K562 (cell line): ENCODE measurements at regions not wholly inside any gene's neighbourhood (a gene's known extent, or its start where the extent isn't known, plus 50 kb on each side); places are given as distances from the start of the nearest gene placed in this dataset.

Experiments
- ATAC-seq: fragments of 200-7000 bp; cut with Tn5 transposase; 3 replicates; pipeline ENCODE4 v1.9.1; 2020; ENCODE audit warnings: moderate library complexity
- BruUV-seq: library from RNA; stranded (reverse); fragments of 400-500 nt; replicated peaks from 2 replicates; lab custom pipeline; 2021; lab: Mats Ljungman, UMichigan
- CTCF ChIA-PET: fragments of 300-600 bp; formaldehyde crosslinking; extraction: SDS; loops from one replicate; lab custom pipeline; 2021; ENCODE audit warnings: low intra/inter-chr PET ratio; lab: Yijun Ruan, JAX
- POLR2A ChIA-PET: fragments of 300-600, 350-650 bp; sonication (Branson Sonifier 250); formaldehyde crosslinking; extraction: SDS; loops from one replicate; lab custom pipeline; 2021; ENCODE audit warnings: antibody characterized with exemption, inconsistent platforms; lab: Yijun Ruan, JAX
- DNase-seq, 4 experiments: peaks; one replicate each; pipeline versions ENCODE4 v3.0.0 to v3.0.0-alpha.2; 2011 to 2018; ENCODE audit warnings: low spot score in 3 of 4, mixed read lengths in 3 of 4; ENCODE audit errors: extremely low read depth in 1 of 4
- FAIRE-seq: peaks from 2 replicates; lab custom pipeline; 2011; peaks lifted over from hg19 to GRCh38; lab: Jason Lieb, UNC
- H2AFZ ChIP-seq: 2 replicates; pipeline ENCODE4 v1.6.0; 2011; ENCODE audit warnings: low read depth, low read length, control low read depth, inconsistent platforms
- H3K27ac ChIP-seq: fragments of 200-600 bp; 3 replicates; pipeline ENCODE4 v1.8.0; 2011; ENCODE audit warnings: low read depth, mild to moderate bottlenecking, control low read depth, inconsistent platforms, low read length, moderate library complexity, mixed read lengths; ENCODE audit errors: extremely low read depth
- H3K27me3 ChIP-seq, 2 experiments: fragments of 300-600 bp in 1 of 2; 2 replicates in 1 of 2; 3 replicates in 1 of 2; pipeline versions ENCODE4 v1.6.0 to v1.8.0; 2011; ENCODE audit warnings: inconsistent platforms in 2 of 2, low read length in 2 of 2, mild to moderate bottlenecking in 1 of 2, mixed read lengths in 1 of 2, moderate library complexity in 1 of 2; ENCODE audit not compliant: control insufficient read depth in 2 of 2, insufficient read depth in 2 of 2
- H3K36me3 ChIP-seq: fragments of 300-600 bp; 3 replicates; pipeline ENCODE4 v1.8.0; 2011; ENCODE audit warnings: mild to moderate bottlenecking, low read length, inconsistent platforms; ENCODE audit not compliant: control insufficient read depth, insufficient read depth
- H3K4me1 ChIP-seq, 2 experiments: fragments of 200-600 bp in 1 of 2; replicated peaks in 1 of 2; 2 replicates in 1 of 2; 3 replicates in 1 of 2; pipeline versions ENCODE4 v1.5.1 to v1.8.0; 2011; ENCODE audit warnings: inconsistent platforms in 2 of 2, low read length in 2 of 2, mild to moderate bottlenecking in 1 of 2, mixed read lengths in 1 of 2, moderate library complexity in 1 of 2; ENCODE audit not compliant: control insufficient read depth in 2 of 2, insufficient read depth in 2 of 2
- H3K4me2 ChIP-seq: 2 replicates; pipeline ENCODE4 v1.6.1; 2011; ENCODE audit warnings: low read length, control low read depth, inconsistent platforms, mixed read lengths; ENCODE audit not compliant: insufficient read depth
- H3K4me3 ChIP-seq: fragments of 200-600 bp; sonication (generic), shearing (Covaris generic); 2 replicates; pipeline ENCODE4 v1.5.1; 2016; ENCODE audit warnings: control low read depth, inconsistent platforms
- H3K79me2 ChIP-seq: fragments of 200-600 bp; 3 replicates; pipeline ENCODE4 v1.8.0; 2011; ENCODE audit warnings: low read length, inconsistent platforms; ENCODE audit not compliant: control insufficient read depth, insufficient read depth
- H3K9ac ChIP-seq, 2 experiments: 2 replicates each; pipeline versions ENCODE4 v1.6.0 to v1.6.1; 2011; ENCODE audit warnings: low read depth in 2 of 2, low read length in 2 of 2, control low read depth in 1 of 2, inconsistent platforms in 1 of 2, mild to moderate bottlenecking in 1 of 2, mixed read lengths in 1 of 2; ENCODE audit not compliant: insufficient read depth in 1 of 2
- H3K9me1 ChIP-seq: one replicate; pipeline ENCODE4 v1.6.0; 2011; ENCODE audit warnings: inconsistent platforms, mild to moderate bottlenecking, low read length, moderate library complexity; ENCODE audit not compliant: control insufficient read depth, insufficient read depth
- H3K9me3 ChIP-seq: replicated peaks from 2 replicates; pipeline ENCODE4 v1.5.1; 2011; ENCODE audit warnings: low read depth, low read length, inconsistent platforms; ENCODE audit not compliant: control insufficient read depth, insufficient read depth
- H4K20me1 ChIP-seq: replicated peaks from 2 replicates; pipeline ENCODE4 v1.6.1; 2011; ENCODE audit warnings: low read length, inconsistent platforms, mixed read lengths; ENCODE audit not compliant: control insufficient read depth, insufficient read depth
- ZNF512 ChIP-seq: IDR thresholded peaks from 2 replicates; pipeline ENCODE4 v1.6.1; 2016; ENCODE audit warnings: missing genetic modification characterization, missing compliant biosample characterization
- WGBS: fragments of 100-300 bp; shearing (Covaris generic); methylation state at CpG from one replicate; pipeline ENCODE4 v1.1.6; 2016; ENCODE audit warnings: low coverage, mixed read lengths; ENCODE audit not compliant: insufficient coverage; ENCODE audit errors: missing lambda C conversion rate; 5-methylcytosine and 5-hydroxymethylcytosine counted together
- in situ Hi-C: fragments of 300-500 bp; cut with MboI; formaldehyde crosslinking; loops from 4 replicates; pipeline ENCODE4 v1.15.0; 2018; ENCODE audit warnings: inconsistent platforms, mixed read lengths
- intact Hi-C: fragments of 100-400 bp; cut with micrococcal nuclease; formaldehyde crosslinking; loops from 2 replicates; pipeline ENCODE4 v1.14.2; 2022
- TF ChIP-seq, protein P1 (sequence below), 3 experiments: IDR thresholded peaks in 2 of 3; conservative IDR thresholded peaks in 1 of 3; 2 replicates each; pipeline ENCODE4 v1.5.1; 2011 to 2012; ENCODE audit warnings: low read length in 3 of 3, mild to moderate bottlenecking in 3 of 3, control low read depth in 2 of 3, improper control_type of control experiment in 1 of 3, inconsistent platforms in 1 of 3, low read depth in 1 of 3, mixed read lengths in 1 of 3, moderate library complexity in 1 of 3; ENCODE audit not compliant: insufficient read depth in 2 of 3

DNA sequence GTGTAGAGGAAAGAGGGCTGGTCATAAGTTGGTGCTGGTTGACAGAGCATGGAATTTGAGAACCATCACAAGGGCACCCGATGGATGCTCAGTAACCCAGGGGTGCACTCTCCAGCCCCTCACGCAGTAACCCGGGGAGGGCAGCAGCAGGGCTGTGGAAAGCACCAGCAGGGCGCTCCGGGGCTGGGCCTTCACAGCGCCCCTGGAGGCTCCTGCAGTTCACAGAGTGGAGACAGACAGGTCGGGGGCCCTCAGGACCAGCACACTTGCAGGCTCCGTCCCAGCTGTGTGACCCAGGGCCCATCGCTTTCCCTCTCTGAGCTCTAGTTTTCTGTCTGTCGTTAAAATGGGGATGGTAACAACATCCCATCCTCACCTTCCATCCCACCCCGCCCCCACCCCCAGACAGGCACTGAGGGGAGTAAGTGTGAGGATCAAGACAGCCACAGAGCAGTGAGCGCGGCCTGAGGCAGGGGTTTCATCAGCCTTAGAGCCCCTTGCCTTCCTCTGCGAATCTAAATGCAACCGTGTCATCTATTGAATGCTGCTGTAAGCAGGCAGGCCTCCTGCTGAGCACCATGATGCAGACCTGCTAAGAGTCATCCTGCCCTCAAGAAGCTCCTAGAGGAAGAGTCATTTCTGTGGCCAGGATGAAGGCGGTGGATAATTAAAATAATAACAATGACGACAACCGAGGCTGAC is 90.2 kb upstream of the LINGO1 start:
- H3K4me3 ChIP-seq = no peak overlapping the region
- in situ Hi-C loops = no loop called here
- POLR2A ChIA-PET = no interaction called here
- no peaks in the 10 kb centered on the region for H3K36me3 ChIP-seq
- TF ChIP-seq, protein P1, sequence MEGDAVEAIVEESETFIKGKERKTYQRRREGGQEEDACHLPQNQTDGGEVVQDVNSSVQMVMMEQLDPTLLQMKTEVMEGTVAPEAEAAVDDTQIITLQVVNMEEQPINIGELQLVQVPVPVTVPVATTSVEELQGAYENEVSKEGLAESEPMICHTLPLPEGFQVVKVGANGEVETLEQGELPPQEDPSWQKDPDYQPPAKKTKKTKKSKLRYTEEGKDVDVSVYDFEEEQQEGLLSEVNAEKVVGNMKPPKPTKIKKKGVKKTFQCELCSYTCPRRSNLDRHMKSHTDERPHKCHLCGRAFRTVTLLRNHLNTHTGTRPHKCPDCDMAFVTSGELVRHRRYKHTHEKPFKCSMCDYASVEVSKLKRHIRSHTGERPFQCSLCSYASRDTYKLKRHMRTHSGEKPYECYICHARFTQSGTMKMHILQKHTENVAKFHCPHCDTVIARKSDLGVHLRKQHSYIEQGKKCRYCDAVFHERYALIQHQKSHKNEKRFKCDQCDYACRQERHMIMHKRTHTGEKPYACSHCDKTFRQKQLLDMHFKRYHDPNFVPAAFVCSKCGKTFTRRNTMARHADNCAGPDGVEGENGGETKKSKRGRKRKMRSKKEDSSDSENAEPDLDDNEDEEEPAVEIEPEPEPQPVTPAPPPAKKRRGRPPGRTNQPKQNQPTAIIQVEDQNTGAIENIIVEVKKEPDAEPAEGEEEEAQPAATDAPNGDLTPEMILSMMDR (IDR thresholded peaks at IDR 0.05 in 2 of 3, conservative IDR thresholded peaks at IDR 0.05 in 1 of 3; ENCODE audit: insufficient read depth in 2 of 3, low read depth in 1 of 3, low read length in 3 of 3) = peak in 2 of 3 experiments; percentile 6 to 54; a peak in 2 of 6 replicates
- TF ChIP-seq ZNF512 = no peak
- TF ChIP-seq, all 486 proteins: peak for 1
- Histone ChIP-seq H4K20me1 (no peaks in the 10 kb centered on the region), H3K4me1 (peaks cover 0 to 41% of the 10 kb centered on the region in 2 experiments; a peak in 2 of 5 replicates), H3K9ac (no peak overlapping the region), H3K9me1 (no peaks in the 10 kb centered on the region), H3K27ac (no peak overlapping the region), H3K9me3 (no peaks in the 10 kb centered on the region), H3K79me2 (no peaks in the 10 kb centered on the region), H2AFZ (no peak overlapping the region), H3K27me3 (peaks cover 0 to 6% of the 10 kb centered on the region in 2 experiments; a peak in 1 of 5 replicates), H3K4me2 (no peak overlapping the region)
- no peak for FAIRE-seq
- BruUV-seq = no TSS peak
- CTCF ChIA-PET = no interaction called here
- ATAC-seq = peak; percentile 72
- no peak for DNase-seq
- intact Hi-C loops = no loop called here
- 40% methylated on average over 14 of the region's 18 CpGs for WGBS
